HG03432 (cell line): ENCODE measurements at regions not wholly inside any gene's neighbourhood (a gene's known extent, or its start where the extent isn't known, plus 50 kb on each side); places are given as distances from the start of the nearest gene placed in this dataset.

Source experiments
- ATAC-seq: cut with Tn5 transposase; IDR thresholded peaks from one replicate; pipeline ENCODE4 v1.9.1; 2021; ENCODE audit warnings: mild to moderate bottlenecking, moderate library complexity; ENCODE audit not compliant: unreplicated experiment

DNA sequence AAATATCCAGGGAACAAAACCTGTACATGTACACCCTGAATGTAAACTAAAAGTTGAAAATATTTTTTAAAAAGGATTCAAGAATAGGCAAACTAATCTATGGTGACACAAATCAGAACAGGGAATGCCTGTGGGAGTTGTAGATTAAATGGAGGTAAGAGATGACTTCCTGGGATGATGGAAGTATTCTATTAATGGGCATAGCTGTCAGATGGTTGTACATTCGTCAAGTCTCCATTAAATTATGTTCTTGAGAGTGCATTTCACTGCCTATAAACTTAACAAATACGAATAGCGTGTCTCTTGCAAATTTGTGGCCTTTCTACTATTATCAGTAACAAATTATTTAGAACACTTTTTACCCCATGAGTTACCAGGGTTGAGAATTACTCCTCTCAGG, 207.0 kb downstream of the HNMT start:
- ATAC-seq = no peak

DNA sequence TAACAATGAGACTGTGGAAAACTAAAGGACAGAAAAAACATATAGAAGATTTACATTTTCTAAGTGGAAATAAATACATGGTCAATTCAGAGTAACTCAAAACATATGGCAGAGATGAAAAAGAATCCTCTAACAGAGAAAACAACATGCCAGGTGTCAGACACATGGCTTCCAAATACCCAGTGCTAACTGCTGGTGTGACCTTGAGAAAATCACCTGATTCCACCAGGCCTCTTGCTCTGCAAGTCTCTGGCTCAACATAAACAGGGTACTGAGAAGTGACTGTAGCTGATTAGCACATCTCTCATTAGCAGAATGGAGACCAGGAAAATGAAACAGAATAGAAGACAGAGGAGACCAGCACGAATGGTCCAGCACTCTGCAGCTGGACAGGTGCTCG, 210.8 kb downstream of the HNMT start:
- ATAC-seq = no peak

DNA sequence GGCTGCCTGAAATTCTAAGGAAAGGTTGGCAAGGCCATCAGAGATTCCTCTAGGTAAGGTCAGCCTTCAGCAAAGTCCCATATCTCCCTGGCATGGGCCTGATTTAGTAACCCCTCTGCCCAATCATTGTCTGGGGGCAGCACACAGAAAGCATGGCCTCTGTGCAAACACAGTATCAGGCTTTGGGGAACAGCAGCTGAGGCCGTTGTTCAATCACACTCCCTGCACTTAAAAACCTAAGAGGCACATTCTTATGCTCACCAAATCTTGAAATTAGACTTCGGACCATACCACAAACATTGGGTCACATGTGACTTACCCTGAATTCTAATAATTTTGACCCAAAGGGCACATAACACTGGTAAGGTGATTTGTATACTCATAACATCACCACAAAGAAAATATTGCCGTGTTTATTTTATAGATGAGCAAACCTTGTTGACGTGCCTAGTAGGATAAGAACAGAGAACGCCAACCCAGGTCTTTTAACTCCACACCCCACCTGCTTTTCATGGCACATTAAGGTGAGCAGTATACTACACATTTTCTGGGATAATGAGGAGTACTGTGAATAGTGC, 212.7 kb downstream of the HNMT start:
- ATAC-seq = no peak

DNA sequence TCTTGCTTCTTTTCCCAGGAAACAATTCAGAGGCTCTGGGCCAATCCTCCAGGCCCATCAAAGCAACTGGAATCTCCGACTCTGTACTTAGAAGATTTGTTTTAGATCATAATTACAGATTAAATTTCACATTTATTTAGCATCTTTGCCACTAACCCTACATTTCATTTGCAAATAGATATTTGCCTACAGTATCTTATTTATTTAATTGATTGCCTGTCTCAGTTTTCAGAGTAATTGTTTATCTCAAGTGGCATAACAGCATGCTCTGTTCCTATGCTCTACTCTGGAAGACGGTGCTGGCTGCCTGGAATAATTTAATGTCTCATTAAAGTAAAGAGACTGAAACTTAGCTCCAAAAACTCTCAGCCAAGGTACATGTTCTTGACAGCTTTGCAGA, 213.4 kb downstream of the HNMT start:
- ATAC-seq = no peak

DNA sequence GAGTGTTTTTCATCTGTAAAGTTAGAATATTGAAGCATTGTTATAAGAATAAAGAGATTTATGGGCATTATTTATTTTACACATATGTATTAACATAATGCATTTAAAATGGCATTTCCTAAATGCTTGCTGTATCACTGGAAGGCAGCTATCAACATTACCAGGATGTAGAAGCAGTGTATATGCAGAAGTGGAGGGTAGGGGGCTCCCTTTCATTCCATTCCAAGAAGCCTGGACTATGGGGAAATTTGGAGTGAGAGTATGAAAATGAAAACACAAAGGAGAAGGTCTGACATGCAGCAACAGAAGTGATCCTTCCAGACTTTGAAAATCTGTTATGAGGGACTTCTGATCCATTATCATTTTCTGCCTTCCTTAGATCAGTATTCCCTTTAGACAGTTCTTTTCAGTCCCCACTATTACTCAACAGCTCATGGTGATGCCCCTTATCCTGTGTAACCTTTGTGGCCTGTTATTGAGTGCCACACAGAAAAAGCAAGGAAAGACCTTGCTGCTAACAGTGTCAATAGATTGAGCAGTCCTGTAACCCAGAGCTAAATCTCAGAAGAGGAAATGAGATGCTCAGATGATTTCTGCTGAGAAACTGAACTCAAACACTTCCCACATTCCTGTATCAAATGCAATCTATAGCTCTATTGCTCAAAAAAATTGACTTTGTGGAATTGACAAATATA, 216.6 kb downstream of the HNMT start:
- ATAC-seq = no peak

DNA sequence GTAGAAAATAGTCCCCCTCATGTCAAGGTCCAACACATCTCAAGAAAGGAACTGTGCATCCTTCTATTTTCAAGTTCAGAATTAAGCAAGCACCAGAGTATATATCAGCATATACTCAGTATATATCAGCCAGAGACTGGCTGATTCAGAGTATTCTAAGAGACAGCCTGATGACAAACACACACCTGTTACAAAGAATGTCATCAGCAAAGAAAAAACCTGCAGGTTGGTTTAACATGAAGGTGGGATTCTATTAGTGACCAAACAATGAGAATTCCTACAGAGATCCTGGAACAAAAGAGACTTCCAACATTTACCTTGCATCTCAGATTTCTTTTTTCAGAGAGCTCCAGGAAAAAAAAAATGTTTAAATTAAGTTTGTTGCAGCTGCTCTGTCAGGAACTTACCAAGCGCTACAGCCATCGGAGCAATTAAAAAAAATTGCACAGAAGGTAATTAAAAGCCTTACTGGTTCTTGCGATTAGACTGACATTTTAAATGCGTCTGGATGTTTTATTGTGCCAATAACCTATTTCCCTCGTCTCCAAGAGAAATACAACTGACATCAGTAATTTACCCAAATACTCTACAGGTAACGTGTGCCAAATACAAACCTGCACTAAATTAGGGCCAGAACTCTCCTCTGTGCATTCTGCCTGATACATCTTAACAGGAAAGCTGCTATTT, 218.1 kb downstream of the HNMT start:
- ATAC-seq = no peak

DNA sequence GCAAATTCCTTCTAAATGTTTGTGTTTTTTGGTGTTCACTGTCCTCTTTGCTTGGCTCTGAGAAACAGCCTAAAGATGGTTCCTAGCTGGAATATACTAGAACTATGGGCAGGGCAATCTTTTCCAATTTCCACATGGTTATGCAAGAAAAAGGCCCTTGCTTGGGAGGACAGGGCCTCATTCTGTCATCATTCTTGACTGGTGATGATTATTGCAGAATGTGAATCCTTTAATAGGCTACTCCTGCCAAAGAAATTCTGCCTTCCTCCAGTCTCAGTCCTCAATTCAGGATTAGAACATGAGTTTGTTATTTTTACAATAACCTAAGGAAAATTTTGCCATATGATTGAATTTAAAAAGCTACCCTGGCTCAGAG, 218.7 kb downstream of the HNMT start:
- no peak for ATAC-seq

DNA sequence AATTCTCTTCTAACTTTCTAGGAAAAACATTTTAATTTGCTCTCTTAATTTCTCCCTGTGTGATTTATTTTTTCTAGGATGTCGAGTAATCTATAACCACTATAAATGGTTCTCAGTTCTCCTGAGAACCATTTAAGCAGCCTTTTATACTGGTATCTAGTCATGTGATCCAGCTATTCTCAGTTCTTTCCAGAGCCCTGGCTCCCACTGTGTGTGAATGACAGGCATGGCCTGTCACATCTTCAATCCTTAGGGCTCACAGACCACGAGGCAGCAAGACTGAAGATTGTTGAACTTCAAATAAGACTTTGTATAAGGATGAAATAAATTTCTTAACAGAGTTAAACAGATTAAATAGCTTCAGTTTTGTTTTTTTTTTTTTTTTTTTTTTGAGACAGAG, 219.4 kb downstream of the HNMT start:
- ATAC-seq = no peak

DNA sequence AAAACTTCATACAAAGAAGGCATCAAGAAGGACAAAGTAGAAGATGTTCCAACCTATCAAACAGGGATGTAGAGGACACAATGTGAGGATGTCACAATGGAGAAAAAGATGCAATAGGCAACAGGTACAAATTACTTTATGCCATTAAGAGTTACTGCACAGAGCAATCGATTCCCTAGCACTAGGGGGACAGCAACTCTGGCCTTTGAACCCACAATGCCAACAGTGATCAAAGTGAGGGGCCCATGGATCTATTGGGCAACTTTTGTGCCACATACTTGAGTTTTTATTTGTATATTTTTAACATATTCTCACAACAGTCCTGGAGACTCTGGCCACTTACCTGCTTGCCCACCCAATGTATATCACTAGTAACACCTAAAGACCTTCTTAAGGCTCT, 220.2 kb downstream of the HNMT start:
- no peak for ATAC-seq

DNA sequence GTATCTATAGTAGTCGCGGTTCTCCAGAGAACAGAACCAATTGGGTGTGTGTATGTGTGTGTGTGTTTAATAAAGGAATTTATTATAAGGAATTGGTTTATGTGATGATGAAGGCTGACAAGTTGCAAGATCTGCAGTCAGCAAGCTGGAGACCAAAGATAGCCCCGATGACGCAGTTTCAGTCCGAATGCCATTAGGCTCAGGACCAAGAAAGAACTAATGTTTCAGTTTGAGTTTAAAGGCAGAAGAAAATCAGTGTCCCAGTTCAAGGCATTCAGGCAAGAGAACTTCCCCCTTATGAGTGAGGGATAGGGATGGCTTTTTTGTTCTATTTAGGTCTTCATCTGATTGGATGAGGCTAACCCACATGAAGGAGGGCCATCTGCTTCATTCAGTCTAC, 221.6 kb downstream of the HNMT start:
- no peak for ATAC-seq

DNA sequence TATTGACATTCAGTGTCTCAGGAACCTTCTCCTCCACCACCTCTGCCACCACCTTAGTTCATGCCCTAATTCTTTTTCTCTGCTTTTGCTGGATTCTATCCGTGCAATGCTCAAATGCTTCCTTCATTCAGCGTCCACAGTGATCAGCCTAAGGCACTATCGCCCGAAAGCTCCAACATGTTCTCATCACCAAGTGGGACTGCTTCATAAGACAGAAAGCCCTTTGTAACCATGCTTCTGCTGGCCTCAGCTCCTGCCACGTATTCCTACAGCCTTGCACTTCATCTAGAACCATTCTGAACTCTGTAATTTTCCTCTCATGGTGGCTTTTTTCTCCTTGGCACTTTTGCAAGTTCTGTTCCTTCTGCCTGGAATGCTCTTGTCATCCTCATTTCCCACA, 222.9 kb downstream of the HNMT start:
- ATAC-seq = no peak

DNA sequence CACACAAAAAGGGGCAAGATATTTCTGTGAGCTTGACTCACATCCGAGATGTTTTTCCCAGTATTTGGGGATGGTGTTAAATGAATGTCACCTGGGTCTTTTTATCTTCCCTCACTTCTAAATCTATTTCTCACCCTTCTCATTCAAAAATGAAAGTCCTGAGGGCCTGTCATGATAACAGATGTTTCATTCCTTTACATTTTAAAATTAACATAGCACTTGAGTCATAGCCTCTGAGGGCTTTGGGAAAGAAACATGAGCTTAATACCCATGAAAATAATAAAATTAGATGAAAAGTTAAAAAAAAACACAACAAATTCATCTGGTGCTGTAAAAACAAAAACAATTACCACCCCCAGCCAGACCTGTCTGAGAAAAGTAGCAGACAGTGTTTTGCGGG, 226.7 kb downstream of the HNMT start:
- no peak for ATAC-seq

DNA sequence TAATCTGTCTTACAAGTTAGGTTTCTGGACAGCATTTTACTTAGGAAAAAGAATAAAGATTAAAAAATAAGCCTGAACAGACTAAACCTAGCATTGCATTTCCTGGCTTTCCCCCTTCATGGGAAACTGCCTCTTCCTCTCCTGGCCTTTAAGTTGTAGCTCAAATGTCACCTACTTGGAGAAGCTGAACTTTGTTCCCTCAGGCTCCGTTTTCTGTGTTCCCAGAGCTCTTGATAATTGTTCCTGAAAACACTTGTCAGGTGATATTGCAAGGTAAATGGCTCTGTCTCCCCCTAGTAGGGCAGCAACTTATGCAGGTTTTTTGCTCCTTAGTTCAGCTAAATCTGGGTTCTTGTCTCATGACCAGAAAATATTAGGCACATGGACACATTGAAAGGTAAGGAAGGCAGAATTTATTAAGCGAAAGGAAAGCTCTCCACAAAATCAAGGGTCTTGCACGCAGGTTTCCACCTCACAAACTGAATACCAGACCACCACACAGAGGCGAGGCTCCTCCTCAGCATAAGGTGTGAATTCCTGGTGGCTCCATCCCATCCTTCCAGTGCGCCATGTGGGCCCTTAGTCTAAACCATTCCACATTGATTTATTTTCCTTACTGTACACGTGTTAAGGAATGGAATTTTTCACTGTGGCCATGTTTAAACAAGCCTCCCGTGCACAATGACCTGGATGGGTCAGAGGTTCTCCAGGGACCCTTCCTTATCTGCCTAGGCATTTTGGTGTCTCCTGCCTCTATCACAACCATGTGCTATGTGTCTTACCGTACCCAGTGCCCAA, 229.3 kb downstream of the HNMT start:
- no peak for ATAC-seq

DNA sequence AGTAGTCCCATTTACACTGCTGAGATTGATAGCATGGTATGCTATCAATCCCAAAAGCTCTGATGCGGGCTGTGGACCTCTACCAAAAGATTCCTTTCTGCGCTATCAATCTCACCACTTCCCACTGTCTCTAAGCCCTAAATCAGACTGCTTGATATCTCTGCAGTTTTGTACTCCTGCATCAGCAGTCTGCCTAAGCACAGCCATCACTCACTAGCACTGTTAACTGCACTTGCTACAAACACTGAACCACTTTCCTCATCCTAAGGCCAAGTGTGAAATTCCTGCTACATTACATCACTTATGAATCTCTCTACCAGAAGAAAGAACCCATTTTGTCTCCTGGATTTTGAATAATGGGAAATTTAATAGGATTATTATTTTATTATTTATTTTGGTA, 237.0 kb downstream of the HNMT start:
- ATAC-seq = no peak

DNA sequence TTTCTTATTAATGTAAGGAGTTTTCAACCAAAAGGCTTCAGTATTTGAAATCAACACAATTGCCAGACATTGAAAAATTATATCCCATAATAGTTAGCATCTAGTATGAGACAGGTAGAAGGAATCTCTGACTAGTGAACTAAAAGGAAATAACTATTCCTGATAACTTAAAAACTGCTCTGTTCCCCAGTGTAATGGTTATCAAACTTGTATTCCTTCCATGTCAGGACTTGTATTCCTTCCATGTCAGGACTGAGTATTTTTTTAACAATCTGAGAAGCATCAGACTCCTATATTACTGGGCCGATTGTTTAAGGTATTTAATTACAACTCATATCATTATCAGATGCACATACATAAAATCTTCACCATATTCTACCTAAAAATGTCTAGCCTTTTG, 238.5 kb downstream of the HNMT start:
- ATAC-seq = no peak

DNA sequence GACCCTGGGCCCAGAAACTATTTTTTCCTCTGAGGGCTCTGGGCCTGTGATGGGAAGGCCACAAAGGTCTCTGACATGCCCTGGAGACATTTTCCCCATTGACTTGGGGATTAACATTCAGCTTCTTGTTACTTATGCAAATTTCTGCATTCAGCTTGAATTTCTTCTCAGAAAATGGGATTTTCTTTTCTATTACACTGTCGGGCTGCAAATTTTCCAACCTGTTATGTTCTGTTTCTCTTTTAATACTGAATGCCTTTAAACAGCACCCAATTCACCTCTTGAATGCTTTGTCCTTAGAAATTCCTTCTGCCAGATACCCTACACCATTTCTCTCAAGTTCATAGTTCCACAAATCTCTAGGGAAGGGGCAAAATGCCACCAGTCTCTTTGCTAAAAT, 241.0 kb downstream of the HNMT start:
- ATAC-seq = no peak

DNA sequence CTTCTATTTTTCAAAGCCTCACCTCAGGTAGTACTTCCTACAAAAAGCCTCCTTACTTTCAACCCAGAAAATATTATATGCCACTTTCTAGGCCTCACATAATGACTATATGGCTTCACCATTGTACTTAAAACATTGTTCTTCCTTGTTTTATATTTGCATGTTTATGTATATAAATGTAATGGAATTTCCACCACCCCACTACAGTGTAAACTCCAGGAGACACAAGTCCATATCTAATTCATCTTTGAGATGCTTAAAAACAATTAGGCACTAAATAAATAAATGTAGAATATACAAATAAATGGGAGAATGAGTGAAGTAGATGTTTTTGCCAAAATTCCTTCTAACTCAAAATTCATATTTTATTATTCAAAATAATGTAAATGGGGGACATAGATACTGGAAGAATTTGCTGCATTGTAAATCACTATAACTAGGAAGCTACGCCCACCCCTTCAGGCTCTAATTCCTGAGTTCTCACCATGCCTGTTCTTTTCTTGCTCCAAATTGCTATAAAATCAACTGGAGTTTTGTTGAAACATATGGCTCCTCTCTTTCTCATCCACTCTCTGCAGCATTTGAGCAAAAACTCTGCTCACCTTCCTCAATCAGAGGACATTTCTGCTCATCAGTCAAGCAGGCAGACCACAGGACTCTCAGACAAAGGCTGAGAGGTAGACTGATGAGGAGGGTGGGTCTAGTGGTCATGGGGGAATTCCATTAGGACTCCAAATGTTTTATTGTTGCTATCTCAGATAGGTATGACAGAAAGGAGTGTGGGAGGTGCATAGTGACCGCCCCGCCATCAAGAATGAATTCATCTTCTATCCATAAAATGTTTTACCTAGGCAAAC, 243.0 kb downstream of the HNMT start:
- no peak for ATAC-seq

DNA sequence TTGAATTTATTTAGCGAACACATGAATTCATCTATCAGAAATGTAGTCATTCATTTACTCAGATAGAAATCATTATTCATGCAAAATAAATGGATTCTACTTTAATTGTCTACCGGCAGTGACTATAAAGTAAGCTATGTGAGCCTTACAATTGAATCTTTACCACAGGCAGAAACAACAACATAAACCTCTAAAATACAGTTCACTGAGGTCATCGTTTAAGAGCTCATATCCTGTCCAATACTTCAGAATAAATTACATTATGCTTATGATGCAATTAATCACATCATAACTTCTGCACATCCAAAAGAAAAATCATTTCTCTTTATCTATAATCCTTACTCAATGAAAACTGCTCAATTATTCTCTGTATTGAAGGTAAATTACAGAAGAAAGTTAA, 244.7 kb downstream of the HNMT start:
- no peak for ATAC-seq

DNA sequence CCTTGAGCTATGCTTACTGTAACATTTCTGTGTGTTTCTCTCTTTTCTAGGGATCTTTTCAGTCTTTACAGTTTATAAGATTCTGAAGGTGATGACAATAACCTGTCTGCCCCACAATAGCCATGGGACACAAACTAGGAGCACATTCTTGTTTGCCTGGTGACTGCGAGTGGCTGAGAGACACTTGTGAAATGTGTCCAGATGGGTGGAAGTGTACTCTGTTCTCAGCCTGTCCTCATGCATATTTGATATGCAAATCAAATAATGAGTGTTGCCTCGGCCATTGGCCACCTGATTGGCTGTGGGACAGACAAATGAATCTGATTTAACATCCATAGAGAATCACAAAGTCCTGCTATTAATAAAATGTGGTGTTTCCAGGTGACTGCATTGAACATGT, 246.2 kb downstream of the HNMT start:
- no peak for ATAC-seq

DNA sequence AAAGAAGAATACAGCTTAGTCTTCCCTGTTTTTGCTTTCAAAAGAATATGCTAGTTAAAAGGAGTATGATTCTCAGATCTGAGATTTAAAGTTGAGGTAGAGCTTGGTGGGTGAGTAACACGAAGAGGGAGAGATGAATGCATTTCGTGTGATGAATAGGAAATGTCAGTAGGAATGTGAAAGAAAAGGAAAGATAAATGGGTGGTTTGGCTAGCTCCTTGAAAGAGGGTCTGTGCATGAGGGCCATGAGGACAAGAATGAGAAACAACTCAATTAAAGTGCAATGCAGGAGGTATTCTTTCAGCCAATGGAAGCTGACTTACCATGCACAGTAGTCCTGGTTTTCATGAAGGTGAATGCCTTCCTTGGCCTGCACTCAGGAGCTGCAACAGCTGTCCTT, 248.2 kb downstream of the HNMT start:
- ATAC-seq = no peak

DNA sequence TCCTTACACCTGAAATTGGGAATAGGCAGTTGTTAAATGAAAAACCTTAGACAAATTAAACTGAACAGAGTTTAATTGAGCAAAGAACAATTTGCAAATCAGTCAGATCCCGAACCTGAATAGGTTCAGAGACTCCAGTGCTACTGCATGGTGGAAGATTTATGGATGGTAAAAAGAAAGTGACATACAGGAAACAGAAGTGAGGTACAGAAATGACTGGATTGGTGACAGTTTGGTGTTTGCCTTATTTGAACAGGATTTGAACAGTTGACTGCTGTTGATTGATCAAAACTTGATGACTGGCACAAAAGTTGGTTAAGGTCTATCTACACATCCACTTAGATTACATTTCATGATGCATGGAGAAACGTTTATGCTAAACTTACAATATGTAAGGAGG, 248.8 kb downstream of the HNMT start:
- peak; percentile 85 for ATAC-seq
